ENCODE measurements at regions not wholly inside any gene's neighbourhood (a gene's known extent, or its start where the extent isn't known, plus 50 kb on each side); places are given as distances from the start of the nearest gene placed in this dataset.

GRCh38 chr11:11708256-11708655 lies 86.5 kb upstream of the GALNT18 start:
- ATAC-seq (ENCODE audit: low FRiP score in 2 of 2) (no peak), DNase-seq (no peak)
- Histone ChIP-seq H3K4me3 (no peak overlapping the region), H3K36me3 (no peaks in the 10 kb centered on the region), H3K27me3 (no peaks in the 10 kb centered on the region), H3K4me1 (no peaks in the 10 kb centered on the region), H3K27ac (no peak overlapping the region), H3K9me3 (no peaks in the 10 kb centered on the region)
- TF ChIP-seq CTCF (IDR thresholded peaks at IDR 0.05) = no peak
- no peak for TF ChIP-seq POLR2AphosphoS5 (IDR thresholded peaks at IDR 0.05)
- TF ChIP-seq POLR2A (IDR thresholded peaks at IDR 0.05) = no peak
- no peak for TF ChIP-seq EP300 (IDR thresholded peaks at IDR 0.05)
- 78 to 88% methylated on average over 1 of the region's 1 CpG for WGBS, 2 donors

- no peak for DNase-seq
- Histone ChIP-seq H3K36me3 (no peaks in the 10 kb centered on the region), H3K4me1 (no peaks in the 10 kb centered on the region), H3K4me3 (no peak overlapping the region), H3K27me3 (no peaks in the 10 kb centered on the region), H3K9me3 (no peaks in the 10 kb centered on the region), H3K27ac (no peak overlapping the region)
- TF ChIP-seq POLR2A (IDR thresholded peaks at IDR 0.05) (no peak), POLR2AphosphoS5 (IDR thresholded peaks at IDR 0.05) (no peak), CTCF (IDR thresholded peaks at IDR 0.05) (no peak), EP300 (IDR thresholded peaks at IDR 0.05) (no peak)
- 84 to 88% methylated on average over 3 to 4 of the region's 4 CpGs for WGBS, 2 donors
- no peak for ATAC-seq (ENCODE audit: low FRiP score in 2 of 2)
Observed at GRCh38 chr11:11706028-11706427, 84.2 kb upstream of the GALNT18 start.

GRCh38 chr11:11703885-11704284 lies 82.1 kb upstream of the GALNT18 start:
- Histone ChIP-seq H3K36me3 (no peaks in the 10 kb centered on the region), H3K27ac (no peak overlapping the region), H3K4me3 (no peak overlapping the region), H3K4me1 (no peaks in the 10 kb centered on the region), H3K9me3 (no peaks in the 10 kb centered on the region), H3K27me3 (no peaks in the 10 kb centered on the region)
- ATAC-seq (ENCODE audit: low FRiP score in 2 of 2) (no peak), DNase-seq (no peak)
- 86 to 90% methylated on average over 1 of the region's 1 CpG for WGBS, 2 donors
- TF ChIP-seq EP300 (IDR thresholded peaks at IDR 0.05) (no peak), POLR2A (IDR thresholded peaks at IDR 0.05) (no peak), POLR2AphosphoS5 (IDR thresholded peaks at IDR 0.05) (no peak), CTCF (IDR thresholded peaks at IDR 0.05) (no peak)

DNA sequence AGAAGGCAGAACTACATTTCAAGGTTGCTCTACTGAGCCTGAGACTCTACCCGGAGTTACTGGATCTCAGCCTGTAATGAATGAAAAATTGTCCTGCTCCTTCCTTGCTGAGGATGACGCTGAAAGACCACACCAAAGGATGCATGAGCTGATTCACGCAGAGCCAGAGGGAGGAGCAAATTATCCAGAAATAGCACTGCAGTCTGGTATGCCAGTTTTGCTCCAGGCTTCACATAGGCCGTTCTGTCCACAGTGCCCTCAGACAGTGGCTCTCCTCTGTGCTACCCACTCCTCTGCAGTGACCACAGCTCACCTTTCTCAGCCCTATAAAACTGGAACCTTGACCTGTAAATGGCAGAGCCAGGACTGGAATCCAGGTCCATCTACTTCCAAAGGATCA lies 79.3 kb upstream of the GALNT18 start:
- Histone ChIP-seq H3K27ac (no peak overlapping the region), H3K4me3 (no peak overlapping the region), H3K9me3 (no peaks in the 10 kb centered on the region), H3K36me3 (no peaks in the 10 kb centered on the region), H3K27me3 (no peaks in the 10 kb centered on the region), H3K4me1 (no peaks in the 10 kb centered on the region)
- no peak for ATAC-seq (ENCODE audit: low FRiP score in 2 of 2)
- WGBS, 2 donors = 63 to 75% methylated on average over 4 of the region's 4 CpGs
- DNase-seq = no peak
- TF ChIP-seq POLR2A (IDR thresholded peaks at IDR 0.05) = no peak
- no peak for TF ChIP-seq POLR2AphosphoS5 (IDR thresholded peaks at IDR 0.05)

DNA sequence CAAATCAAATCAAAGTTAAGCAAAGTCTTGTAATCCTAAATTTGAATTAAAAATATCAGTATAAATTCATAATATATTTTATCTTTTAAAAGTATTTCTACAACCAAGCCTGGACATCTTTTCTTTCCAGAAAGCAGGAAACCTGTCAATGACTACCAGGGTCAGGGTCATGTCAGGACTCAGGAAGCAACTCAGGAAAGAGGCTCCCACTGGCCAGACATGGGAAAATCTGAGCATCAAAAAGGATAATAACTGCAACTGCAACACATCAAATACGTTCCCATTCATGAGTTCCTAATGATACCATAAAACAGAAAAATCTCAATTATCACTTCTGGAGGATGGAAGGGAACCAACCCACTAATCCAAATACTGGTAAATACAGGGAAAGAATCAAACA lies 76.0 kb upstream of the GALNT18 start:
- DNase-seq (no peak), ATAC-seq (ENCODE audit: low FRiP score in 2 of 2) (no peak)
- Histone ChIP-seq H3K4me1 (no peaks in the 10 kb centered on the region), H3K27ac (no peak overlapping the region), H3K27me3 (no peaks in the 10 kb centered on the region), H3K36me3 (no peaks in the 10 kb centered on the region), H3K9me3 (no peaks in the 10 kb centered on the region), H3K4me3 (no peak overlapping the region)
- TF ChIP-seq POLR2AphosphoS5 (IDR thresholded peaks at IDR 0.05) = no peak
- no peak for TF ChIP-seq POLR2A (IDR thresholded peaks at IDR 0.05)
- no peak for TF ChIP-seq EP300 (IDR thresholded peaks at IDR 0.05)
- TF ChIP-seq CTCF (IDR thresholded peaks at IDR 0.05) = no peak
- WGBS, 2 donors = 63 to 65% methylated on average over 1 of the region's 1 CpG
